Glomerular visceral epithelial cell (primary cell): ENCODE measurements at regions not wholly inside any gene's neighbourhood (a gene's known extent, or its start where the extent isn't known, plus 50 kb on each side); places are given as distances from the start of the nearest gene placed in this dataset.

Experiments used
- DNase-seq: peaks from one replicate; pipeline ENCODE4 v3.0.0-alpha.2; 2016; ENCODE audit errors: extremely low spot score

- no peak for DNase-seq
Measured at GRCh38 chr7:98515201-98515600, 101.9 kb upstream of the NPTX2 start.

- DNase-seq, result no peak
Measured at GRCh38 chr7:98514211-98515031, 102.7 kb upstream of the NPTX2 start.

DNA sequence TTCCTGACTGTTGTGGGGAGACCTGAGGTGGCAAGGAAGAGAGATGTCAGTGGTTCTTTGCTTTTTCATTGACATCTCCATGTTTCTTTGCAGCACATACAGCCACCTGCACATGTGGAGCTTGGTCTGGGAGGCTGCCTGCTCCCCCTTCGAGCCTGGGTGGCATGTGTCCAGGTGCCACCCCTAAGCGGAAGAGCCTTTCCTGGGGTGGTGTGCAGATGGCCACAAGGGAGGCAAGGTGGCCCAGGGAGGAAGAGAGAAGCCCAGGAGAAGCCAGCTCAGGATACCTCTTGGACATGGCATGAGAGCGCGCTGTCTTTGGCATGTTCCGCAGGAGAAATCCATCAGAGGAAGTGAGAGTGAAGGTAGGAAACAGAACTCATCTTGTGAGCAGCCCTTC lies 105.9 kb upstream of the NPTX2 start:
- DNase-seq, result no peak

GRCh38 chr7:98509836-98510235 lies 107.2 kb upstream of the NPTX2 start:
- no peak for DNase-seq

GRCh38 chr7:98506471-98506870 lies 105.6 kb upstream of the BAIAP2L1 start:
- DNase-seq, result no peak

GRCh38 chr7:98500764-98501163 lies 99.9 kb upstream of the BAIAP2L1 start:
- no peak for DNase-seq

GRCh38 chr7:98496618-98497017 lies 95.7 kb upstream of the BAIAP2L1 start:
- no peak for DNase-seq

- no peak for DNase-seq
Measured at GRCh38 chr7:98495200-98495955, 94.5 kb upstream of the BAIAP2L1 start.

GRCh38 chr7:98493030-98493778 lies 92.3 kb upstream of the BAIAP2L1 start:
- no peak for DNase-seq

DNA sequence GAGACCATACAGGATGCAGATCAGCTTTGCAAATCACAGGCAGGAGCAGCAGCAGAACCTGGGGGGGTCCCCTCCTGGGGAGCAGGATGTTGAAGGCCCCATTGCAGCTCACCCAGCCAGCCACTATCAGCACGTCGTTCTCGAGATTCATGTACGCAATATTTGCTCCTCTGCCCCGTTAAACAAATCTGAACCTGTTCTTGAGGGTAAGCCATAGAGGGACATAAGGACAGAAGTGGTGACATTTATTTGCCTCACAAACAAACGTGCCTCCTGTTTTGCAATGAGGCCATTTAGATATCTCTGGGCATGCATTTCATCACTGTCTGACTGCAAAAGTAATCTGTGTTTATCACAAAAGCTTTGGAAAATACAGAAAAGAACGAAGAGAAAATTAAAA lies 87.3 kb upstream of the BAIAP2L1 start:
- no peak for DNase-seq

- DNase-seq, result no peak
Measured at GRCh38 chr7:98483964-98484545, 83.2 kb upstream of the BAIAP2L1 start.

DNA sequence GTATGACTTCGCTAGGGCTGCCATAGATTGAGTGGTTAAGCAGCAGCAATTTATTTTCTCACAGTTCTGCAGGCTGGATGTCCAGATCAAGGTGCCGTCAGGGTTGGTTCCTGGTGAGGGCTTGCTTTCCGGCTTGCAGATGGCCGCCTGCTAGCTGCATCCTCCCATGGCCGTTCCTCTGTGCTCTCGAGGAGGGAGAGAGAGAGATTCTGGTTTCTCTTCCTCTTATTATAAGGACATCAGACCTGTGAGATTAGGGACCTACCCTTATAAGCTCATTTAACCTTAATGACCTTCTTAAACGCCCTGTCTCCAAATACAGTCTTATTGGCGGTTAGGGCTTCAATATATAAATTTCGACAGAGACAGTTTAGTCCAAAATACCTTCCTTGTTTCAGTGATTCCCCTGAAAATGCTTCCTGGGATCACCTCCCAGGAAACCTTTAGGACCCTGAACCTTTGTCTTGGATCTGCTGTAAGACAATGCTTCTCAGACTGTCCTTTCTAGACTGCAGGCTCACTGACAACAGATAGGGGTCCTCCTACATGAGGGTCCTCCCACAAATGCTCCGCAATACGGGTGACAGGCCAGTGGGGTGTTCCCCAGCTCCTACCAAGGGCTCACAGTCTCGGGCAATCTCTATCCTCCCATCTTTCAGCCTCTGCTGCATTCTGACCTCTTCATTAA lies 82.5 kb upstream of the BAIAP2L1 start:
- no peak for DNase-seq

DNA sequence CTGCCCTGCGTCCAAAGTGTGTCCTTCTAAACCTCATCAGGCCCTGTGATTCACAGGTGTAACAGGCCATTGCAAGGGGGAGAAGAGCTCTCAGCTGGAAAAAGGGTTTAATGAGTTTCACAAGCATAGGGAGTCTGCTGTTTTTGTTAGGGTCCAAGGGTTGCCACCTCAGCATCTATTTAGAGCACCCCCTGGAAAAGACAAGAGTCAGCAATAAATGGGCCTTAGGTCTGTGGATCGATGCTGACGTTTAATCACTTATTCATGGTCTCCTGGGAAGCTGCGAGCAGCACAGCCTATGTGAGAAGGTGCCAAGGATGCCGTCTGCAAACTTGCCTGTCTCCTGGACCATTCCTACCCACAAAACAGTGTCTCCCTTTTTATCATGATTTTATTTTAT lies 78.4 kb upstream of the BAIAP2L1 start:
- DNase-seq, result no peak

DNA sequence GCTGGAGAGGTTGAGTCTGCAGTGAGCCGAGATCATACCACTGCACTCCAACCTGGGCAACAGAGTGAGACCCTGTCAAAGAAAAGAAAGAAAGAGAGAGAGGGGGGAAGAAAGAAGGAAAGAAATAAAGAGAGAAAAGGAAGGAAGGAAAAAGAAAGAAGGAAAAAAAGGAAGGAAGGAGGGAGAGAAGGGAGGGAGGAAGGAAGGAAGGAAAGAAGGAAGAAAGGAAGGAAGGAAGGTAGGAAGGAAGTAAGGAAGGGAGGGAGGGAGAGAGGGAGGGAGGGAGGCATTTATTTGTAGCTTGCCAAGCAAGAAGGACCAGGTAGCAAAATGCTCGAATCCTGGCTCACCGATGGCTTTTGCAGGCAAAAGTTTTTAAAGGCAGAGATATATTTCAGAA lies 74.5 kb upstream of the BAIAP2L1 start:
- DNase-seq, result no peak

- no peak for DNase-seq
Measured at GRCh38 chr7:98474558-98474957, 73.7 kb upstream of the BAIAP2L1 start.

DNA sequence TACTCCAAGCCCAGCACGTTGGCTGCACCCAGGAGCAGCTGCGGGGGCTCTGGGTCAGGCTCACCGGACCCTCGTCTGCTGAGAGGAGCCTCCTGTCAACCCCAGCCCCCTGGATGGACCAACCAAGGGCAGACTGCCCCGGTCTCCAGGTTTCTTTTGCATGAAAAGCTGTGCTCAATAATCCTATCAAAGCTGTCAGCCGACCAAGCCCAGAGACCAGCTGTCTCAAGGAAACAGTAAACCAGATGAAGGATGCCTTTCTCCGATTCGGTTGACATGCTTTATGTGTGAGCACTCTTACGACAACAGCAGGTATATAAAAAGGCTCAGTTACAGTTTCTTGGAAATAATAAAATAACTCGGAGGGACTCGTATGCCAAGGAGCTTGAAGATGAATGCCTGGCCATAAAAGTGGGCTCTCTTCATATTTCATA lies 71.6 kb upstream of the BAIAP2L1 start:
- DNase-seq, result no peak

- peak; percentile 3 for DNase-seq
Measured at GRCh38 chr7:98470485-98471240, 69.8 kb upstream of the BAIAP2L1 start.

- DNase-seq, result no peak
Measured at GRCh38 chr7:98469088-98469487, 68.2 kb upstream of the BAIAP2L1 start.

GRCh38 chr7:98467570-98468312 lies 66.9 kb upstream of the BAIAP2L1 start:
- no peak for DNase-seq

- DNase-seq, result no peak
Measured at GRCh38 chr7:98465022-98465421, 64.1 kb upstream of the BAIAP2L1 start.
